HEK293 (cell line): ENCODE measurements at regions not wholly inside any gene's neighbourhood (a gene's known extent, or its start where the extent isn't known, plus 50 kb on each side); places are given as distances from the start of the nearest gene placed in this dataset.
"Not testable (repeated sequence)": the region's sequence is repeated elsewhere in the genome, so short reads cannot be mapped to it uniquely, and the experiment has no call there.

Source experiments
- CTCF ChIP-seq: fragments of 450-650 bp; formaldehyde crosslinking; IDR thresholded peaks from 2 replicates; pipeline ENCODE4 v1.5.1; 2016; ENCODE audit warnings: missing biosample characterization, missing genetic modification characterization
- GLIS2 ChIP-seq: fragments of 450-650 bp; formaldehyde crosslinking; IDR thresholded peaks from 2 replicates; pipeline ENCODE4 v1.5.1; 2016; ENCODE audit warnings: missing biosample characterization, missing genetic modification characterization
- ZNF311 ChIP-seq: fragments of 450-650 bp; formaldehyde crosslinking; IDR thresholded peaks from 2 replicates; pipeline ENCODE4 v1.5.1; 2017; ENCODE audit warnings: missing biosample characterization, missing genetic modification characterization, borderline replicate concordance
- ZNF623 ChIP-seq: fragments of 450-650 bp; formaldehyde crosslinking; IDR thresholded peaks from 2 replicates; pipeline ENCODE4 v1.5.1; 2016; ENCODE audit warnings: missing biosample characterization, missing genetic modification characterization

GRCh38 chr15:20277451-20277850 is 264.1 kb downstream of the GOLGA6L6 start:
- not testable (repeated sequence) for TF ChIP-seq CTCF; GLIS2 (tag by site-specific recombination); ZNF623; ZNF311 (tag by site-specific recombination)
